HEK293 (cell line): ENCODE measurements at regions not wholly inside any gene's neighbourhood (a gene's known extent, or its start where the extent isn't known, plus 50 kb on each side); places are given as distances from the start of the nearest gene placed in this dataset.

Source experiments
- KLF9 ChIP-seq: fragments of 450-650 bp; formaldehyde crosslinking; IDR thresholded peaks from 2 replicates; pipeline ENCODE4 v1.5.1; 2016; ENCODE audit warnings: missing biosample characterization, missing genetic modification characterization, low read depth
- SP2 ChIP-seq: fragments of 450-650 bp; formaldehyde crosslinking; IDR thresholded peaks from 2 replicates; pipeline ENCODE4 v1.5.1; 2016; ENCODE audit warnings: missing biosample characterization, missing genetic modification characterization
- YY1 ChIP-seq: fragments of 450-650 bp; formaldehyde crosslinking; IDR thresholded peaks from 2 replicates; pipeline ENCODE4 v1.5.1; 2018; ENCODE audit warnings: missing biosample characterization, missing genetic modification characterization
- ZBTB21 ChIP-seq: fragments of 450-650 bp; formaldehyde crosslinking; IDR thresholded peaks from 2 replicates; pipeline ENCODE4 v1.5.1; 2017; ENCODE audit warnings: missing biosample characterization, missing genetic modification characterization
- ZNF214 ChIP-seq: fragments of 450-650 bp; formaldehyde crosslinking; IDR thresholded peaks from 2 replicates; pipeline ENCODE4 v1.5.1; 2017; ENCODE audit warnings: missing biosample characterization, mild to moderate bottlenecking, missing genetic modification characterization, borderline replicate concordance
- ZNF248 ChIP-seq: fragments of 450-650 bp; formaldehyde crosslinking; IDR thresholded peaks from 2 replicates; pipeline ENCODE4 v1.5.1; 2017; ENCODE audit warnings: missing biosample characterization, missing genetic modification characterization
- ZNF366 ChIP-seq: fragments of 450-650 bp; formaldehyde crosslinking; conservative IDR thresholded peaks from 2 replicates; pipeline ENCODE4 v1.5.1; 2016; ENCODE audit warnings: missing biosample characterization, missing genetic modification characterization
- ZNF521 ChIP-seq: fragments of 450-650 bp; formaldehyde crosslinking; IDR thresholded peaks from 2 replicates; pipeline ENCODE4 v1.5.1; 2017; ENCODE audit warnings: missing biosample characterization, mild to moderate bottlenecking, missing genetic modification characterization
- ZNF747 ChIP-seq: fragments of 450-650 bp; formaldehyde crosslinking; IDR thresholded peaks from 2 replicates; pipeline ENCODE4 v1.5.1; 2016; ENCODE audit warnings: missing biosample characterization, missing genetic modification characterization
- ZXDB ChIP-seq: fragments of 450-650 bp; formaldehyde crosslinking; IDR thresholded peaks from 2 replicates; pipeline ENCODE4 v1.5.1; 2016; ENCODE audit warnings: missing biosample characterization, missing genetic modification characterization
- TF ChIP-seq, protein P1 (sequence below): fragments of 450-650 bp; formaldehyde crosslinking; IDR thresholded peaks from 2 replicates; pipeline ENCODE4 v1.5.1; 2016; ENCODE audit warnings: missing biosample characterization, missing genetic modification characterization
- TF ChIP-seq, protein P2 (sequence below): fragments of 450-650 bp; formaldehyde crosslinking; IDR thresholded peaks from 2 replicates; pipeline ENCODE4 v1.5.1; 2016; ENCODE audit warnings: missing biosample characterization, missing genetic modification characterization
- TF ChIP-seq, protein P3 (sequence below): fragments of 450-650 bp; formaldehyde crosslinking; IDR thresholded peaks from 2 replicates; pipeline ENCODE4 v1.5.1; 2016; ENCODE audit warnings: missing biosample characterization, missing genetic modification characterization

DNA sequence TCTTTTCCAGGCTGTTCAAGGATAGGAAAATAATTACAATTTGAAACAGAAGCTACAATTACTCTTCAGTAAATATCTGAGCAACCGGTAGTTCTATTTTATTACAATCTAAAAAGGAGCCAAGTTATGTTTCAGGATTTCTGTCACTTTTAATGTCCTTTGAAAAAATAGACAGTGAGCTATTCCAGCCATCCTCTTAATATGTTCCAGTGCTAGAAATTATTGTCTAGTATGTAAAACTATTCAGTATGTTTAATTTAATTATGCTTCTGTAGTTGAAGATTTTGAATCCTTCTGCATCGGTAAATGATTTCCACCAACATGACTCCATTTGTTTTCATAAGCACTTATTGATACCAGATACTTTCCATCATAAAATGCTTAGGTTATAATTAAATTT, 129.6 kb upstream of the SEMA3D start:
- TF ChIP-seq ZNF521 (tag by site-specific recombination): no peak
- no peak for TF ChIP-seq YY1 (tag by site-specific recombination)
- TF ChIP-seq, protein P1, sequence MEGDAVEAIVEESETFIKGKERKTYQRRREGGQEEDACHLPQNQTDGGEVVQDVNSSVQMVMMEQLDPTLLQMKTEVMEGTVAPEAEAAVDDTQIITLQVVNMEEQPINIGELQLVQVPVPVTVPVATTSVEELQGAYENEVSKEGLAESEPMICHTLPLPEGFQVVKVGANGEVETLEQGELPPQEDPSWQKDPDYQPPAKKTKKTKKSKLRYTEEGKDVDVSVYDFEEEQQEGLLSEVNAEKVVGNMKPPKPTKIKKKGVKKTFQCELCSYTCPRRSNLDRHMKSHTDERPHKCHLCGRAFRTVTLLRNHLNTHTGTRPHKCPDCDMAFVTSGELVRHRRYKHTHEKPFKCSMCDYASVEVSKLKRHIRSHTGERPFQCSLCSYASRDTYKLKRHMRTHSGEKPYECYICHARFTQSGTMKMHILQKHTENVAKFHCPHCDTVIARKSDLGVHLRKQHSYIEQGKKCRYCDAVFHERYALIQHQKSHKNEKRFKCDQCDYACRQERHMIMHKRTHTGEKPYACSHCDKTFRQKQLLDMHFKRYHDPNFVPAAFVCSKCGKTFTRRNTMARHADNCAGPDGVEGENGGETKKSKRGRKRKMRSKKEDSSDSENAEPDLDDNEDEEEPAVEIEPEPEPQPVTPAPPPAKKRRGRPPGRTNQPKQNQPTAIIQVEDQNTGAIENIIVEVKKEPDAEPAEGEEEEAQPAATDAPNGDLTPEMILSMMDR (tag by site-specific recombination): no peak
- TF ChIP-seq, protein P2, sequence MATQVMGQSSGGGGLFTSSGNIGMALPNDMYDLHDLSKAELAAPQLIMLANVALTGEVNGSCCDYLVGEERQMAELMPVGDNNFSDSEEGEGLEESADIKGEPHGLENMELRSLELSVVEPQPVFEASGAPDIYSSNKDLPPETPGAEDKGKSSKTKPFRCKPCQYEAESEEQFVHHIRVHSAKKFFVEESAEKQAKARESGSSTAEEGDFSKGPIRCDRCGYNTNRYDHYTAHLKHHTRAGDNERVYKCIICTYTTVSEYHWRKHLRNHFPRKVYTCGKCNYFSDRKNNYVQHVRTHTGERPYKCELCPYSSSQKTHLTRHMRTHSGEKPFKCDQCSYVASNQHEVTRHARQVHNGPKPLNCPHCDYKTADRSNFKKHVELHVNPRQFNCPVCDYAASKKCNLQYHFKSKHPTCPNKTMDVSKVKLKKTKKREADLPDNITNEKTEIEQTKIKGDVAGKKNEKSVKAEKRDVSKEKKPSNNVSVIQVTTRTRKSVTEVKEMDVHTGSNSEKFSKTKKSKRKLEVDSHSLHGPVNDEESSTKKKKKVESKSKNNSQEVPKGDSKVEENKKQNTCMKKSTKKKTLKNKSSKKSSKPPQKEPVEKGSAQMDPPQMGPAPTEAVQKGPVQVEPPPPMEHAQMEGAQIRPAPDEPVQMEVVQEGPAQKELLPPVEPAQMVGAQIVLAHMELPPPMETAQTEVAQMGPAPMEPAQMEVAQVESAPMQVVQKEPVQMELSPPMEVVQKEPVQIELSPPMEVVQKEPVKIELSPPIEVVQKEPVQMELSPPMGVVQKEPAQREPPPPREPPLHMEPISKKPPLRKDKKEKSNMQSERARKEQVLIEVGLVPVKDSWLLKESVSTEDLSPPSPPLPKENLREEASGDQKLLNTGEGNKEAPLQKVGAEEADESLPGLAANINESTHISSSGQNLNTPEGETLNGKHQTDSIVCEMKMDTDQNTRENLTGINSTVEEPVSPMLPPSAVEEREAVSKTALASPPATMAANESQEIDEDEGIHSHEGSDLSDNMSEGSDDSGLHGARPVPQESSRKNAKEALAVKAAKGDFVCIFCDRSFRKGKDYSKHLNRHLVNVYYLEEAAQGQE: no peak
- no peak for TF ChIP-seq ZNF747 (tag by site-specific recombination)
- TF ChIP-seq SP2 (tag by site-specific recombination): no peak
- TF ChIP-seq ZBTB21 (tag by site-specific recombination): no peak
- no peak for TF ChIP-seq ZNF214 (tag by site-specific recombination)
- no peak for TF ChIP-seq ZXDB (tag by site-specific recombination)
- TF ChIP-seq ZNF366: no peak
- TF ChIP-seq, protein P3, sequence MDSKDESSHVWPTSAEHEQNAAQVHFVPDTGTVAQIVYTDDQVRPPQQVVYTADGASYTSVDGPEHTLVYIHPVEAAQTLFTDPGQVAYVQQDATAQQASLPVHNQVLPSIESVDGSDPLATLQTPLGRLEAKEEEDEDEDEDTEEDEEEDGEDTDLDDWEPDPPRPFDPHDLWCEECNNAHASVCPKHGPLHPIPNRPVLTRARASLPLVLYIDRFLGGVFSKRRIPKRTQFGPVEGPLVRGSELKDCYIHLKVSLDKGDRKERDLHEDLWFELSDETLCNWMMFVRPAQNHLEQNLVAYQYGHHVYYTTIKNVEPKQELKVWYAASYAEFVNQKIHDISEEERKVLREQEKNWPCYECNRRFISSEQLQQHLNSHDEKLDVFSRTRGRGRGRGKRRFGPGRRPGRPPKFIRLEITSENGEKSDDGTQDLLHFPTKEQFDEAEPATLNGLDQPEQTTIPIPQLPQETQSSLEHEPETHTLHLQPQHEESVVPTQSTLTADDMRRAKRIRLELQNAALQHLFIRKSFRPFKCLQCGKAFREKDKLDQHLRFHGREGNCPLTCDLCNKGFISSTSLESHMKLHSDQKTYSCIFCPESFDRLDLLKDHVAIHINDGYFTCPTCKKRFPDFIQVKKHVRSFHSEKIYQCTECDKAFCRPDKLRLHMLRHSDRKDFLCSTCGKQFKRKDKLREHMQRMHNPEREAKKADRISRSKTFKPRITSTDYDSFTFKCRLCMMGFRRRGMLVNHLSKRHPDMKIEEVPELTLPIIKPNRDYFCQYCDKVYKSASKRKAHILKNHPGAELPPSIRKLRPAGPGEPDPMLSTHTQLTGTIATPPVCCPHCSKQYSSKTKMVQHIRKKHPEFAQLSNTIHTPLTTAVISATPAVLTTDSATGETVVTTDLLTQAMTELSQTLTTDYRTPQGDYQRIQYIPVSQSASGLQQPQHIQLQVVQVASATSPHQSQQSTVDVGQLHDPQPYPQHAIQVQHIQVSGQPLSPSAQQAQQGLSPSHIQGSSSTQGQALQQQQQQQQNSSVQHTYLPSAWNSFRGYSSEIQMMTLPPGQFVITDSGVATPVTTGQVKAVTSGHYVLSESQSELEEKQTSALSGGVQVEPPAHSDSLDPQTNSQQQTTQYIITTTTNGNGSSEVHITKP: no peak
- TF ChIP-seq KLF9: no peak
- no peak for TF ChIP-seq ZNF248 (tag by site-specific recombination)
